ENCODE measurements at regions not wholly inside any gene's neighbourhood (a gene's known extent, or its start where the extent isn't known, plus 50 kb on each side); places are given as distances from the start of the nearest gene placed in this dataset.

DNA sequence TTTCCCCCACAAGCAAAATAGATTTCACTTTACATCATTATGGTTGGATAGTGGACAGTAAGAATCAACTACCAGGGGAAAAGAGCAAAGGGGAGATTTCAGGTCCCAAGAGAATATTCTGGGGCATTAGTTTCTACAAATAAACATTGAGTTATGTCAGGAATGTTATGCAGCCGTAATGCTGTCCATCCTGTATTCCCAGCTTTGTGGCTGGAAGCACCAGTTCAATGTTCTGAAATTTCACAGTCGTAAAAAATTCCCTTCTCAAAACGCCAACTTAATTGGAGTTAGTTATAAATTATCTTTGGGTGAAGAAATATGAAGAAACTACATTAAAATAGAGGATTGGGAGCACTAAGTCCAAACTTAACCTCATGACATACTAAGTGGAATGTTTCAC lies 141.5 kb upstream of the FIGN start:
- no peak overlapping the region for H3K4me3 ChIP-seq (ENCODE audit: low read depth, low read length)
- TF ChIP-seq, protein P1, sequence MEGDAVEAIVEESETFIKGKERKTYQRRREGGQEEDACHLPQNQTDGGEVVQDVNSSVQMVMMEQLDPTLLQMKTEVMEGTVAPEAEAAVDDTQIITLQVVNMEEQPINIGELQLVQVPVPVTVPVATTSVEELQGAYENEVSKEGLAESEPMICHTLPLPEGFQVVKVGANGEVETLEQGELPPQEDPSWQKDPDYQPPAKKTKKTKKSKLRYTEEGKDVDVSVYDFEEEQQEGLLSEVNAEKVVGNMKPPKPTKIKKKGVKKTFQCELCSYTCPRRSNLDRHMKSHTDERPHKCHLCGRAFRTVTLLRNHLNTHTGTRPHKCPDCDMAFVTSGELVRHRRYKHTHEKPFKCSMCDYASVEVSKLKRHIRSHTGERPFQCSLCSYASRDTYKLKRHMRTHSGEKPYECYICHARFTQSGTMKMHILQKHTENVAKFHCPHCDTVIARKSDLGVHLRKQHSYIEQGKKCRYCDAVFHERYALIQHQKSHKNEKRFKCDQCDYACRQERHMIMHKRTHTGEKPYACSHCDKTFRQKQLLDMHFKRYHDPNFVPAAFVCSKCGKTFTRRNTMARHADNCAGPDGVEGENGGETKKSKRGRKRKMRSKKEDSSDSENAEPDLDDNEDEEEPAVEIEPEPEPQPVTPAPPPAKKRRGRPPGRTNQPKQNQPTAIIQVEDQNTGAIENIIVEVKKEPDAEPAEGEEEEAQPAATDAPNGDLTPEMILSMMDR (conservative IDR thresholded peaks at IDR 0.05; ENCODE audit: low read depth, low read length), result no peak
- peak; percentile 42 for DNase-seq (ENCODE audit: low read depth)

DNA sequence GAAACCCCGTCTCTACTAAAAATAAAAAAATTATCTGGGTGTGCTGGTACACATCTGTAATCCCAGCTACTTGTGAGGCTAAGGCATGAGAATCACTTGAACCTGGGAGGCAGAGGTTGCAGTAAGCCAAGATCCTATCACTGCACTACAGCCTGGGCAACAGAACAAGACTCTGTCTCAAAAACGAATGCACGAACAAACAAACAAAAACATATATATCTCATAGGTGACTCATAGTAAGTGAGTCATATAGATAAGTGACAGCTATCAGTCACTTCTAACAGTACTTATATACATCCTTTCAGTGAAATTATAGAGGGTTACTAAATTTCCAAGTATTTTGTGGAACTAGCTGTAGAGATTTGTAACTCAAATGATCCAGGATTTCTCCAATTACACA lies 127.3 kb upstream of the FIGN start:
- TF ChIP-seq, protein P1 (conservative IDR thresholded peaks at IDR 0.05; ENCODE audit: low read depth, low read length), result no peak
- no peak for DNase-seq (ENCODE audit: low read depth)
- no peak overlapping the region for H3K4me3 ChIP-seq (ENCODE audit: low read depth, low read length)

DNA sequence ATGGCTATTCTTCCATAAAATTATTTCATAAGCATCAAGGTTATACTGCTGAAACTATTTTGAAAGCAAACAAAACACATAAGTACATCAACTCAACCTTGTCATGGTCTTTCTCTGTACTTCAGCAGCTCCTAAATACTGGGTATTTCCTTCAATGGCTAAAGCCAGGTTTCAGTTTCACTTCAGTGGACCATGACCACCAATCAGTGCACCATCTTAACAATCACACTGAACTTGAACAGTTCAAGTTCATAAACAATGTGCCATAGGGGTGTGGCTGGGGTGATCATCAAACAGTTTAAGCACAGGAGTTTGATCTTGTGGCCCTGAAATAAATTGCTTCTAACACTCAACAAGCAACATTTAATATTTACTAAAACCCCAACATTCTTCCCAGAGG lies 124.1 kb upstream of the FIGN start:
- peak; percentile 56 for DNase-seq (ENCODE audit: low read depth)
- H3K4me3 ChIP-seq (ENCODE audit: low read depth, low read length), result no peak overlapping the region
- TF ChIP-seq, protein P1 (conservative IDR thresholded peaks at IDR 0.05; ENCODE audit: low read depth, low read length), result no peak

DNA sequence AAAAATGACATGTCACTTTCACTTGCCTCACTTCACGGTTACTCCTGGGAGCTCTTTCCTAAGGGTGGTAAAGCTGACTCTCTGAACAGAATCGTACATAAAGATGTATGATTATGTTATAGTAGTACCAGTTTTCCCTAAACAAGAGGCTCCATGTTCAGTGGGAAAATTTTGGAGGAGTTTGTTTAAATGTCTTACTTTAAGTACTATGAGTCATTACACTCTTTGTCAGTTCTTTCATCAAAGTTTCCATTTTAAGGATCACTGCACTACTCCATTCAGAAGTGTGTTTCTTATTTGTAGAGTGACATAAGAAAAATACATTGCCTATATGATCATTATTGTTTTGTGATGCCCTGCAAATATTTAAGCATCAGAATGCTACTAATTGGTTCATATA lies 121.1 kb upstream of the FIGN start:
- TF ChIP-seq, protein P1 (conservative IDR thresholded peaks at IDR 0.05; ENCODE audit: low read depth, low read length), result no peak
- H3K4me3 ChIP-seq (ENCODE audit: low read depth, low read length), result no peak overlapping the region
- no peak for DNase-seq (ENCODE audit: low read depth)

DNA sequence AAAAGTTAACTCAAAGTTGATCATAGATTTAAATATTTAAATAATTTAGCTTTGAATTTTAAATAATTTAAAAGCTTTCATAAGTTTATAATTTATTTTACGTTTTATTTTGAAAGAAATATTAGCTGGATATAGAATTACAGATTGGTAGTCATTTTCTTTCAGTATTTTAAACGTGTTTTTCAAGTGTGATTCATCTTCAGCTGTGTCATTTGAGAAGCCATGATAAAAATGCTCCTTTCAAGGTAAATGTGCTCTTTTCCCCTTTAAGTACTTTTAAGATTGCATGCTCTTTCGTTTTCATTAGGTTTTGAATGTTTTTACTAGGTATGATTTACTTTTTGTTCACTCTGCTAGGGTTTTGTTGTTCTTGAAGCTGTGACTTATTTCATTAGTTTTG lies 116.8 kb upstream of the FIGN start:
- TF ChIP-seq, protein P1 (conservative IDR thresholded peaks at IDR 0.05; ENCODE audit: low read depth, low read length), result no peak
- H3K4me3 ChIP-seq (ENCODE audit: low read depth, low read length), result no peak overlapping the region
- DNase-seq (ENCODE audit: low read depth), result no peak

DNA sequence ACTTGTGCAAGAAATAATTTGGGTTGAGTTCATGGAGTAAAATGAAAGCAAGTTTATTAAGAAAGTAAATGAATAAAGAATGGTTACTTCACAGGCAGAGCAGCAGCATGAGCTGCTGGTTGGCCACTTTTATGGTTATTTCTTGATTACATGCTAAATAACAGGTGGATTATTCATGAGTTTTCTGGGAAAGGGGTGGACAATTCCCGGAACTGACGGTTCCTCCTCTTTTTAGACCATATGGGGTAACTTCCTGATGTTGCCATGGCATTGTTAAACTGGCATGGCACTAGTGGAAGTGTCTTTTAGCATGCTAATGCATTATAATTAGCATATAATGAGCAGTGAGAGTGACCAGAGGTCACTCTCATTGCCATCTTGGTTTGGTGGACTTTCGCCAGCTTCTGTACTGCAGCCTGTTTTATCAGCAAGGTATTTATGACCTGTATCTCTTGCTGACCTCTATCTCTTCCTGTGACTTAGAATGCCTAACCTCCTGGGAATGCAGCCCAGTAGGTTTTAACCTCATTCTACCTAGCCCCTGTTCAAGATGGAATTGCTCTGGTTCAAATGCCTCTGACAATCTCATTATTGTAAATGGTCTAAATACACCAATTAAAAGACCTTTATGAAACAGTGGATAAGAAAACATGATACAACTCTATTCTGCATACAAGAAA lies 114.1 kb upstream of the FIGN start:
- DNase-seq (ENCODE audit: low read depth), result no peak
- no peak overlapping the region for H3K4me3 ChIP-seq (ENCODE audit: low read depth, low read length)
- TF ChIP-seq, protein P1 (conservative IDR thresholded peaks at IDR 0.05; ENCODE audit: low read depth, low read length), result no peak

DNA sequence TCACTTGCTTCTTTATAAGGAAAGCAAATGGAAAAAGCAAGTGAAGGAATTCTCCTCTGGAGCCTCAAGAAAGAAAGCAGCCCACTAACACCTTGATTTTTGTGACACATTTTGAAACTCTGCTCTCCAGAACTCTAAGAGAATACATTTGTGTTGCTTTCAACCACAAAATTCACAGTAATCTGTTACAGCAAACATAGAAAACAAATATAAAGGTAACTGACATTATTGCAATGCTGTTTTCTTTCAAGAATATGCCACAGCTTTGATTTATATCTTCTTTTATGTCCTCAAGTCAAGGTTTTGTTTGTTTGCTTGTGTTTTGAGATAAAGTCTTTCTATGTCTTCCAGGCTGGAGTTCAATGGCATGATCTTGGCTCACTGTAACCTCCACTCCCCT lies 103.1 kb upstream of the FIGN start:
- DNase-seq (ENCODE audit: low read depth), result no peak

More for the DNA sequence above, 103.1 kb upstream of the FIGN start:
- TF ChIP-seq, protein P1 (conservative IDR thresholded peaks at IDR 0.05; ENCODE audit: low read depth, low read length), result no peak
- H3K4me3 ChIP-seq (ENCODE audit: low read depth, low read length), result no peak overlapping the region

Data from epithelial cell of proximal tubule (primary cell).